ENCODE measurements at regions not wholly inside any gene's neighbourhood (a gene's known extent, or its start where the extent isn't known, plus 50 kb on each side); places are given as distances from the start of the nearest gene placed in this dataset.

GRCh38 chr20:12264711-12265110 lies 347.0 kb downstream of the BTBD3 start:
- TF ChIP-seq, protein P1, sequence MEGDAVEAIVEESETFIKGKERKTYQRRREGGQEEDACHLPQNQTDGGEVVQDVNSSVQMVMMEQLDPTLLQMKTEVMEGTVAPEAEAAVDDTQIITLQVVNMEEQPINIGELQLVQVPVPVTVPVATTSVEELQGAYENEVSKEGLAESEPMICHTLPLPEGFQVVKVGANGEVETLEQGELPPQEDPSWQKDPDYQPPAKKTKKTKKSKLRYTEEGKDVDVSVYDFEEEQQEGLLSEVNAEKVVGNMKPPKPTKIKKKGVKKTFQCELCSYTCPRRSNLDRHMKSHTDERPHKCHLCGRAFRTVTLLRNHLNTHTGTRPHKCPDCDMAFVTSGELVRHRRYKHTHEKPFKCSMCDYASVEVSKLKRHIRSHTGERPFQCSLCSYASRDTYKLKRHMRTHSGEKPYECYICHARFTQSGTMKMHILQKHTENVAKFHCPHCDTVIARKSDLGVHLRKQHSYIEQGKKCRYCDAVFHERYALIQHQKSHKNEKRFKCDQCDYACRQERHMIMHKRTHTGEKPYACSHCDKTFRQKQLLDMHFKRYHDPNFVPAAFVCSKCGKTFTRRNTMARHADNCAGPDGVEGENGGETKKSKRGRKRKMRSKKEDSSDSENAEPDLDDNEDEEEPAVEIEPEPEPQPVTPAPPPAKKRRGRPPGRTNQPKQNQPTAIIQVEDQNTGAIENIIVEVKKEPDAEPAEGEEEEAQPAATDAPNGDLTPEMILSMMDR (IDR thresholded peaks at IDR 0.05 in 2 of 3, conservative IDR thresholded peaks at IDR 0.05 in 1 of 3; ENCODE audit: insufficient read depth in 2 of 3, low read depth in 1 of 3, low read length in 3 of 3), result no peak
- TF ChIP-seq HMGXB4 (CRISPR knock-in tag; IDR thresholded peaks at IDR 0.05), result no peak
- no peak for TF ChIP-seq SP2 (IDR thresholded peaks at IDR 0.05; ENCODE audit: extremely low read depth, low read depth, low read length, poor library complexity, severe bottlenecking)
- no peak for TF ChIP-seq BHLHE40 (IDR thresholded peaks at IDR 0.05; ENCODE audit: low read length)
- TF ChIP-seq, protein P2, sequence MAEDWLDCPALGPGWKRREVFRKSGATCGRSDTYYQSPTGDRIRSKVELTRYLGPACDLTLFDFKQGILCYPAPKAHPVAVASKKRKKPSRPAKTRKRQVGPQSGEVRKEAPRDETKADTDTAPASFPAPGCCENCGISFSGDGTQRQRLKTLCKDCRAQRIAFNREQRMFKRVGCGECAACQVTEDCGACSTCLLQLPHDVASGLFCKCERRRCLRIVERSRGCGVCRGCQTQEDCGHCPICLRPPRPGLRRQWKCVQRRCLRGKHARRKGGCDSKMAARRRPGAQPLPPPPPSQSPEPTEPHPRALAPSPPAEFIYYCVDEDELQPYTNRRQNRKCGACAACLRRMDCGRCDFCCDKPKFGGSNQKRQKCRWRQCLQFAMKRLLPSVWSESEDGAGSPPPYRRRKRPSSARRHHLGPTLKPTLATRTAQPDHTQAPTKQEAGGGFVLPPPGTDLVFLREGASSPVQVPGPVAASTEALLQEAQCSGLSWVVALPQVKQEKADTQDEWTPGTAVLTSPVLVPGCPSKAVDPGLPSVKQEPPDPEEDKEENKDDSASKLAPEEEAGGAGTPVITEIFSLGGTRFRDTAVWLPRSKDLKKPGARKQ (CRISPR knock-in tag; IDR thresholded peaks at IDR 0.05), result no peak
- TF ChIP-seq, protein P3, sequence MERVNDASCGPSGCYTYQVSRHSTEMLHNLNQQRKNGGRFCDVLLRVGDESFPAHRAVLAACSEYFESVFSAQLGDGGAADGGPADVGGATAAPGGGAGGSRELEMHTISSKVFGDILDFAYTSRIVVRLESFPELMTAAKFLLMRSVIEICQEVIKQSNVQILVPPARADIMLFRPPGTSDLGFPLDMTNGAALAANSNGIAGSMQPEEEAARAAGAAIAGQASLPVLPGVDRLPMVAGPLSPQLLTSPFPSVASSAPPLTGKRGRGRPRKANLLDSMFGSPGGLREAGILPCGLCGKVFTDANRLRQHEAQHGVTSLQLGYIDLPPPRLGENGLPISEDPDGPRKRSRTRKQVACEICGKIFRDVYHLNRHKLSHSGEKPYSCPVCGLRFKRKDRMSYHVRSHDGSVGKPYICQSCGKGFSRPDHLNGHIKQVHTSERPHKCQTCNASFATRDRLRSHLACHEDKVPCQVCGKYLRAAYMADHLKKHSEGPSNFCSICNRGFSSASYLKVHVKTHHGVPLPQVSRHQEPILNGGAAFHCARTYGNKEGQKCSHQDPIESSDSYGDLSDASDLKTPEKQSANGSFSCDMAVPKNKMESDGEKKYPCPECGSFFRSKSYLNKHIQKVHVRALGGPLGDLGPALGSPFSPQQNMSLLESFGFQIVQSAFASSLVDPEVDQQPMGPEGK (CRISPR knock-in tag; IDR thresholded peaks at IDR 0.05; ENCODE audit: borderline replicate concordance), result no peak
- TF ChIP-seq DACH1 (IDR thresholded peaks at IDR 0.05; ENCODE audit: partially characterized antibody), result no peak
- no peak for TF ChIP-seq TBP (optimal IDR thresholded peaks at IDR 0.05; ENCODE audit: low read depth, low read length)
- no peak for TF ChIP-seq BRF1 (IDR thresholded peaks at IDR 0.05; ENCODE audit: borderline replicate concordance, extremely low read depth, insufficient read length)
- no peak for TF ChIP-seq PHB (CRISPR knock-in tag; IDR thresholded peaks at IDR 0.05)
